Cerebellar nuclear complex (tissue), 1 donor: ENCODE measurements at regions not wholly inside any gene's neighbourhood (a gene's known extent, or its start where the extent isn't known, plus 50 kb on each side); places are given as distances from the start of the nearest gene placed in this dataset.

Experiments
- DNase-seq, 2 experiments: peaks; one replicate each; lab custom pipeline; 2025; lab: John Stamatoyannopoulos, UW

- no peak for DNase-seq
These were observed 627.1 kb upstream of the CCDC54 start for GRCh38 chr3:106750092-106750491.

- DNase-seq: no peak
These were observed 621.9 kb upstream of the CCDC54 start for GRCh38 chr3:106755336-106755735.

- no peak for DNase-seq
These were observed 620.3 kb upstream of the CCDC54 start for GRCh38 chr3:106756901-106757300.

GRCh38 chr3:106758459-106758858, 618.8 kb upstream of the CCDC54 start:
- no peak for DNase-seq

- no peak for DNase-seq
These were observed 617.5 kb upstream of the CCDC54 start for GRCh38 chr3:106759731-106760130.

GRCh38 chr3:106765342-106765741, 611.9 kb upstream of the CCDC54 start:
- DNase-seq: no peak

GRCh38 chr3:106768941-106769480, 608.2 kb upstream of the CCDC54 start:
- DNase-seq: no peak

- no peak for DNase-seq
These were observed 603.4 kb upstream of the CCDC54 start for GRCh38 chr3:106773795-106774194.

GRCh38 chr3:106783231-106783630, 594.0 kb upstream of the CCDC54 start:
- DNase-seq: no peak

GRCh38 chr3:106789276-106789675, 588.0 kb upstream of the CCDC54 start:
- no peak for DNase-seq

GRCh38 chr3:106792716-106793115, 584.5 kb upstream of the CCDC54 start:
- DNase-seq: no peak

GRCh38 chr3:106794442-106794841, 582.8 kb upstream of the CCDC54 start:
- no peak for DNase-seq

- no peak for DNase-seq
These were observed 581.7 kb upstream of the CCDC54 start for GRCh38 chr3:106795553-106795952.

- DNase-seq: no peak
These were observed 579.8 kb upstream of the CCDC54 start for GRCh38 chr3:106797461-106797860.

- no peak for DNase-seq
These were observed 571.6 kb upstream of the CCDC54 start for GRCh38 chr3:106805625-106806024.

- DNase-seq: no peak
These were observed 570.3 kb upstream of the CCDC54 start for GRCh38 chr3:106806964-106807363.

GRCh38 chr3:106809041-106809440, 568.2 kb upstream of the CCDC54 start:
- DNase-seq: no peak

- DNase-seq: no peak
These were observed 567.5 kb upstream of the CCDC54 start for GRCh38 chr3:106809623-106810299.

GRCh38 chr3:106810300-106810875, 566.9 kb upstream of the CCDC54 start:
- no peak for DNase-seq

- DNase-seq: no peak
These were observed 565.9 kb upstream of the CCDC54 start for GRCh38 chr3:106811376-106811775.

GRCh38 chr3:106813742-106814141, 563.5 kb upstream of the CCDC54 start:
- DNase-seq: no peak

GRCh38 chr3:106814231-106814630, 563.0 kb upstream of the CCDC54 start:
- no peak for DNase-seq

GRCh38 chr3:106816838-106817237, 560.4 kb upstream of the CCDC54 start:
- DNase-seq: no peak

GRCh38 chr3:106817706-106818105, 559.5 kb upstream of the CCDC54 start:
- DNase-seq: no peak
